ENCODE measurements at regions not wholly inside any gene's neighbourhood (a gene's known extent, or its start where the extent isn't known, plus 50 kb on each side); places are given as distances from the start of the nearest gene placed in this dataset.
"Not testable (repeated sequence)": the region's sequence is repeated elsewhere in the genome, so short reads cannot be mapped to it uniquely, and the experiment has no call there.

DNA sequence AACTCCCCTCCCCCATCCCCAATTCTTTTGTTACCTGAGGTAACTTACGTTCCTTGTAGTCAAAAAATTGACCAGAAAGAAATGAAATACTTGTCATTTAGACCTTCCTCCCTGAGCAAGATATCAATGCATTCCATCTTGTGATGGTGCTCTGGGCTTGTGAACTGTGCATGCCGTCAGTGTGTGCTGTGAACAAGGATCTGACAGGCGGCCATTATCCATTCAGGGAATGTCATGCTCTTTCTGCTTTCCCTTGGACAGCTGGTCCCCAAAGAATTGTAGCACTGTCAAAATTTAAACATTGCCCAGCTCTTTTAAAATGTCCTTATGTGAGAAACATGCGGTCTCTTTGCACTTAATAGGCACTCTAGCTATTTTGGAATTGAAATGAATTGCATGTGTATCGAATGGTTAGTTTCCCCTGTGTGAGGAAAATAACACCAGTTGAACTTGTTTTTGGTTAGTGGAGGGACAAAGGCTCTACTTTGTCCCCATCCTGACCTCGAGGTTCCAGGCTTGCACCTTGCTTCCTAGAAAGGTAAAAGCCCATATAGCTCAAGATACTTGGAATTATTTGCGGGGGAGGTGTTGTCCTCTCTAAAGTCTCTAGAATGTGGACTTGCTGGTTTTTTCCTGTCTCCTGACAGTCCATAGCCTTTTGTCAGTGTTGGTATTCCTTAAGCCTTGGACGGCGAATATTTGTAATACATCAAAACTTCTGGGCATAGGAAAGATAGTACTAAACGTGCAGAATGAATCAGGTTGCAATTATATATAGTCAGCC lies 350.9 kb downstream of the NUP35 start:
- Histone ChIP-seq H3K4me1 (no peaks in the 10 kb centered on the region), H3K9me3 (no peaks in the 10 kb centered on the region), H3K4me3 (no peak overlapping the region), H3K27me3 (no peaks in the 10 kb centered on the region), H3K36me3 (no peaks in the 10 kb centered on the region), H3K27ac (no peak overlapping the region)
- DNase-seq: no peak
- TF ChIP-seq, protein P1, sequence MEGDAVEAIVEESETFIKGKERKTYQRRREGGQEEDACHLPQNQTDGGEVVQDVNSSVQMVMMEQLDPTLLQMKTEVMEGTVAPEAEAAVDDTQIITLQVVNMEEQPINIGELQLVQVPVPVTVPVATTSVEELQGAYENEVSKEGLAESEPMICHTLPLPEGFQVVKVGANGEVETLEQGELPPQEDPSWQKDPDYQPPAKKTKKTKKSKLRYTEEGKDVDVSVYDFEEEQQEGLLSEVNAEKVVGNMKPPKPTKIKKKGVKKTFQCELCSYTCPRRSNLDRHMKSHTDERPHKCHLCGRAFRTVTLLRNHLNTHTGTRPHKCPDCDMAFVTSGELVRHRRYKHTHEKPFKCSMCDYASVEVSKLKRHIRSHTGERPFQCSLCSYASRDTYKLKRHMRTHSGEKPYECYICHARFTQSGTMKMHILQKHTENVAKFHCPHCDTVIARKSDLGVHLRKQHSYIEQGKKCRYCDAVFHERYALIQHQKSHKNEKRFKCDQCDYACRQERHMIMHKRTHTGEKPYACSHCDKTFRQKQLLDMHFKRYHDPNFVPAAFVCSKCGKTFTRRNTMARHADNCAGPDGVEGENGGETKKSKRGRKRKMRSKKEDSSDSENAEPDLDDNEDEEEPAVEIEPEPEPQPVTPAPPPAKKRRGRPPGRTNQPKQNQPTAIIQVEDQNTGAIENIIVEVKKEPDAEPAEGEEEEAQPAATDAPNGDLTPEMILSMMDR (IDR thresholded peaks at IDR 0.05): no peak
- intact Hi-C loops (cut with DNase I; ENCODE audit: low total_unique reads): no loop called here

DNA sequence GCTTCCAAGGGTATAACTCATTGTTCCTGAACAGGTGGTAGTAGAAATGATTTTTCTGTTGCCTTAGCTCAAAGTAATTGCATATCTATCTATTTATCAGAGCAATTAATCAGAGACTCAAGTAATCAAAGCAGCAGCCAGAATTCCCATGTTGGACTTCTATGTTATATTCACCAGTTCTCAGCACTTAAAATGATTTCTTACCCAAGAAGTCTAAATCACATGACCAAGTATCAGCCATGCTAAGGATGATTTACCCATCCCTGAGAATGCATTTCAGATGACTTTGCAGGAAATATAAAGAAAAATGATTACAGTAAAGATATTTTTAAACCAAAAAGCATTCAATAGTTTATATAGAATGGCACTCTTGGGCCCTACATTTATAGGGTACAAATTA lies 352.2 kb downstream of the NUP35 start:
- TF ChIP-seq, protein P1 (IDR thresholded peaks at IDR 0.05): no peak
- no peaks in the 10 kb centered on the region for H3K36me3 ChIP-seq

DNA sequence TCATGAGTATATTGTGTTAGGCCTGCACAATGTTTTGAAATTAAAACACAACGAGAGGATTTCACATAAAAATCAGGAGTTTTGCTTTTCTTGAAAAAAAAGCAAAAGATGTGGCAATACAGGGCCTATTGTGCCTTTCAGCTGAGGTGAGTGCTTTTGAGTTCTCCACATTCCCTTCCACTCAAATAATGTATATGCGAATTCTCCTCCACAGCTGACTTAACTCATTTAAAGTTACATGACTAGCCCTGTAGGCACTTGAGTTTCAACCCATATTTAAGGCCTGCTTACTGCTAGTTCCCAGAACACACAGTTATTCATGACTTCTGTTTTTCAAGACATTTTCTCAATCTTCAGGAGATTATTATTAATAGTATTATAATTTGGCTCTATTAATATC lies 353.1 kb downstream of the NUP35 start:
- Histone ChIP-seq H3K4me1 (no peaks in the 10 kb centered on the region), H3K27ac (no peak overlapping the region), H3K4me3 (no peak overlapping the region), H3K9me3 (no peaks in the 10 kb centered on the region), H3K36me3 (no peaks in the 10 kb centered on the region), H3K27me3 (no peaks in the 10 kb centered on the region)
- intact Hi-C loops (cut with DNase I; ENCODE audit: low total_unique reads): no loop called here
- no peak for DNase-seq
- TF ChIP-seq, protein P1 (IDR thresholded peaks at IDR 0.05): no peak

More for the DNA sequence above, 352.2 kb downstream of the NUP35 start:
- H3K4me3 ChIP-seq: no peak overlapping the region
- no peak for DNase-seq
- intact Hi-C loops (cut with DNase I; ENCODE audit: low total_unique reads): no loop called here
- no peaks in the 10 kb centered on the region for H3K4me1 ChIP-seq
- H3K9me3 ChIP-seq: no peaks in the 10 kb centered on the region
- no peak overlapping the region for H3K27ac ChIP-seq
- H3K27me3 ChIP-seq: no peaks in the 10 kb centered on the region

DNA sequence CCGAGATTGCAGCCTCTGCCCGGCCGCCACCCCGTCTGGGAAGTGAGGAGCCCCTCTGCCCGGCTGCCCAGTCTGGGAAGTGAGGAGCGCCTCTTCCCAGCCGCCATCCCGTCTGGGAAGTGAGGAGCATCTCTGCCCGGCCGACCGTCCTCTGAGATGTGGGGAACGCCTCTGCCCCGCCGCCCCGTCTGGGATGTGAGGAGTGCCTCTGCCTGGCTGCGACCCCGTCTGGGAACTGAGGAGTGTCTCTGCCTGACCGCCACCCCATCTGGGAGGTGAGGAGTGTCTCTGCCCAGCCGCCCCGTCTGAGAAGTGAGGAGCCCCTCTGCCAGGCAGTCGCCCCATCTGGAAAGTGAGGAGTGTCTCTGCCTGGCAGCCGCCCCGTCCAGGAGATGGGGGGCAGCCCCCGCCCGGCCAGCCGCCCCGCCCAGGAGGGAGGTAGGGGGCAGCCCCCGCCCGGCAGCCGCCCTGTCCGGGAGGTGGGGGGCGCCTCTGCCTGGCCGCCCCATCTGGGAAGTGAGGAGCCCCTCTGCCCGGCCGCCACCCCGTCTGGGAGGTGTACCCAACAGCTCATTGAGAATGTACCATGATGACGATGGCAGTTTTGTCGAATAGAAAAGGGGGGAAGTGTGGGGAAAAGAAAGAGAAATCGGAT lies 354.8 kb downstream of the NUP35 start:
- H3K9me3 ChIP-seq; H3K36me3 ChIP-seq; intact Hi-C loops (cut with DNase I; ENCODE audit: low total_unique reads); H3K4me3 ChIP-seq; H3K4me1 ChIP-seq; H3K27ac ChIP-seq; H3K27me3 ChIP-seq; DNase-seq: not testable (repeated sequence)

DNA sequence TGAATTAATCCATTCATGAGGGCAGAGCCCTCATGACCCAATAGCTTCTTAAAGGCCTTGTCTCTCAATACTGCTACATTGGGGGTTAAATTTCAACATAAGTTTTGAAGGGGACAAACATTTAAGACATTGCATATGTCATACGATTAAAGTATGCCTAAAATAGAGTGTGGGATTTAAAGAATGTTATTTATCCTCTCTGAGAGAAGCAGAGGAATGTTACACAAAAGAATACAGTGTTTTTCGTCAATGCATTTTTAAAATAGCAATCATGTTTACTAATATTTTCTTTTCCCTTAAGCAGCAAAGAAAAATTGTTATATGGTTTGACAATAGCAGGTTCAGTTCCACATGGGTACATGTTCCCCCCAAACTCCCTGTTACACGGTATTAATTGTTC lies 363.1 kb downstream of the NUP35 start:
- Histone ChIP-seq H3K4me1 (peaks cover 0 to 10% (median 2%) of the 10 kb centered on the region in 4 donors), H3K27ac (no peak overlapping the region), H3K36me3 (no peaks in the 10 kb centered on the region), H3K27me3 (no peaks in the 10 kb centered on the region), H3K9me3 (no peaks in the 10 kb centered on the region), H3K4me3 (no peak overlapping the region)
- no peak for DNase-seq
- TF ChIP-seq, protein P1 (IDR thresholded peaks at IDR 0.05): no peak
- intact Hi-C loops (cut with DNase I; ENCODE audit: low total_unique reads): no loop called here

DNA sequence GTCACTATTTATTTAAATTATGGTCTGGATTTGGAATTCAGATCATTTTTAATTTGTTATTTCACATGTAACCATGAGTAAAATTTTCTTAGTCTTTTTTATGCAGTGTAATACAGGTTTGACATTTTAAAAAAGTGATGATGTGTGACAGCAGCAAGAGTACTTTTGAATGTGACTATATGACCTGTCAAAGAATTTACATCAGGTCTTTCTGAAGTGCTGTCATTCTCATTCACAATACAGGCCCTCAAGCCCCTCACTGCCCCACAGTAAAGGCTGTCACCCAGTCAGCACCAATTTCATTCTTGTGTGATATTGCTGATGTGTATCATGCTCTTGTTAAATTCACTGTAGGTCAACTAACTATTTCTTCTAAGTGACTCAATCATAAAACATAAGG lies 364.2 kb downstream of the NUP35 start:
- no peak for DNase-seq
- Histone ChIP-seq H3K27me3 (no peaks in the 10 kb centered on the region), H3K4me1 (peaks cover 0 to 10% (median 2%) of the 10 kb centered on the region in 4 donors), H3K27ac (no peak overlapping the region), H3K36me3 (no peaks in the 10 kb centered on the region), H3K4me3 (no peak overlapping the region), H3K9me3 (no peaks in the 10 kb centered on the region)
- TF ChIP-seq, protein P1 (IDR thresholded peaks at IDR 0.05): no peak
- intact Hi-C loops (cut with DNase I; ENCODE audit: low total_unique reads): no loop called here

Measured in tibial artery (tissue), 4 donors.